Activated gamma-delta T cell treated with anti-CD3 and anti-CD28 coated beads, Interleukin-2, amount 50 U/mL, for 16 hours (primary cell): ENCODE measurements at regions not wholly inside any gene's neighbourhood (a gene's known extent, or its start where the extent isn't known, plus 50 kb on each side); places are given as distances from the start of the nearest gene placed in this dataset.

ENCODE experiments used
- DNase-seq: peaks from one replicate; pipeline ENCODE4 v3.0.0-alpha.2; 2020; ENCODE audit warnings: low read depth

DNA sequence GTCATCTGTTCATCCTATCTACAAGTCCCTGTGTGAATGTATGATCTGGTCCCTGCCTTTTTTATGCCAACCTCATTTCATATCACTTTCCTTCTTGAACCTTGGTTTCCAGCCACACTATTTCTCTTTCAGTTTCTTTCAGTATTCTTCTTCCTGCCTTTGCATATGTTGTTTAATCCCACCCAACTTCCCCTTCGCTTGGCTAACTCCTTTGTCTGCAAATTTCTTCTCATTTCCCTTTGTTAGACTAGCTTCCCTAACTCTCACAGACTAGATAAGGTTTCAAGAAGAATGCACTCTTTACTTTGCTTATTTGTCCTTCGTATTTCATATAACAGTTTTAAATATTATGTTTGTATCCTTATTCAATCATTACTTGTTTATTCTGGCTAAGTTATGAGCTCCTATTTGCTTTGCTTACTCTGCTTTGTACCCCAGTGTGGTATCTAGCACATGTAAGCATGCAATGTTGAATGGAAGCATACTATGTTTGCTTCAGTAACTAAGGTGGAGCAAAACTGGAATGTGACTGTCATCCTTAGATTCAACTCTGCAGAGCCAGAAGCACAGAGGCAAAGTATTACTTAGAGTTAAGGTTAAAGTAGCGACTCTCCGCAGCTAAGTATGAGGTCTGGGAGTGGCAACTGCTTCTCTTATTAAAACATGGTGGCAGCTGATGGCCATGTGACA is 681.3 kb downstream of the CPS1 start:
- no peak for DNase-seq

DNA sequence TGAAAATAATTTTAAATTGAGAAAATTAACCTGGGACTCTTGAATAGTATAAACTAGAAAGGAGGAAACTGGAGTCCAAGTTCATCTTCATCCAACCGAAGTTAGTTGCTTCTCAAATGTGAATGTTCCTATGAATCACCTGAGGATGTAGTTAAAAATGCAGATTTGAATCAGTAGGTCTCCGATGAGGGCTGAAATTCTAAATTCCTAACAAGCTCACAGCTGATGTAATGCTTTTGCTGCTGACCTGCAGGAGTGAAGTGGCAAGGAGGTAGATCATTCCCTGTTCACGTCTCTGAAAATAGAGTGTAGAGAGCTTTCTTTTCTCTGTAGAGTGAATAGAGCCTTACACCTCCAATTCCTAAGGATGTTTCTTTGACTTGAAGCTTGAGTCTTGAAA is 685.5 kb downstream of the CPS1 start:
- no peak for DNase-seq

DNA sequence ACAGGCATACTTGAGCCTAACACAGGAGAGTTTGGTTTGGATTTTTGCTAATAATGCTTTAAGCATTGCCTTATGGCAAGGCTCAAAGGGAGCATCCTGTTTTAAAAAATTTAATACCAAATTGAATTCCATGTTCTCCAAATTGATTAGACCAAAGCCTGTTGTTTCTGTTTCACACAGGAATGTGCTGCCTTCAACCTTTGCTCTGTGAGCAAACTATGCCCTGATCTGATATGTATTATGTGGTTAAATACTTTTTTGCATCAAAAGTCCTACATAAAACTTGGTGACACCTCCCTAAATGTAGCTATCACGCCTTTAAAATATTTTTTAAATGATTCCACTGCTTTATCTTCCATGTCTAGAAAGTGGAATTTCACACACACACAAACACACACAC is 691.4 kb downstream of the CPS1 start:
- DNase-seq = no peak

DNA sequence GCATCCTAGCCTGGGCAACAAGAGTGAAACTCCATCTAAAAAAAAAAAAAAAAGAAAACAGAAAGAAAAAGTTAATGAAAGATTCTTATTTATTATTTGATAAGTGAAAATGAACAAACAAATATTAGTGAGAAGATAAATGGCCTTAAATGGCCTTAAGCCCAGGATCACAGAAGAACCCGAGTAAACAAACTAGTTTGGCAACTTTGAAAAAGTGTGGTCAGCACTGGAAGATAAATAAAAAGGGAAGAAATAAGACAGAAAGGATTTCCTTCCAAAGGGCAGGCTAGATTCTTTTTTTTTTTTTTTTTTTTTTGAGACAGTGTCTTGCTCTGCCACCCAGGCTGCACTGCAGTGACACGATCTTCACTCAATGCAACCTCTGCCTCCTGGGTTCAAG is 692.4 kb downstream of the CPS1 start:
- no peak for DNase-seq

DNA sequence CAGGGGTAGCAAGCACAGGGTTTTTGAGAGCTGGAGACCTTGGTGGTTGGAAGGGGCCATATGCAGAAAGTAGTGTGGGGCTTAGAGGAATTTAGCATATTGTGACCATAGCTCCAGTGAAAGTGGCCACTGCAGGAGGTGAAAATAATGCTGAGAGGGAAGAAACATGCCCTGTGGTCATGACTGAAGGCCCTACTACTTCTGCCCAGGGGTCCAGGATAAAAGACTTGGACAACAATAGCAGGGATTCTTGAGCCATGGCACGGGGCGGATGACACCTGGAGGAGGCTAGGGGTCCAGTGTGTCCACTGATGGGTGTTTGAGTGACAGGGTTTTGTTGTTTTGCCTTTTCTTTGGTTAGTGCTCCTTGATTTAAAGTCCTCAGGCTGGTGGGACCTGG is 694.6 kb downstream of the CPS1 start:
- no peak for DNase-seq

DNA sequence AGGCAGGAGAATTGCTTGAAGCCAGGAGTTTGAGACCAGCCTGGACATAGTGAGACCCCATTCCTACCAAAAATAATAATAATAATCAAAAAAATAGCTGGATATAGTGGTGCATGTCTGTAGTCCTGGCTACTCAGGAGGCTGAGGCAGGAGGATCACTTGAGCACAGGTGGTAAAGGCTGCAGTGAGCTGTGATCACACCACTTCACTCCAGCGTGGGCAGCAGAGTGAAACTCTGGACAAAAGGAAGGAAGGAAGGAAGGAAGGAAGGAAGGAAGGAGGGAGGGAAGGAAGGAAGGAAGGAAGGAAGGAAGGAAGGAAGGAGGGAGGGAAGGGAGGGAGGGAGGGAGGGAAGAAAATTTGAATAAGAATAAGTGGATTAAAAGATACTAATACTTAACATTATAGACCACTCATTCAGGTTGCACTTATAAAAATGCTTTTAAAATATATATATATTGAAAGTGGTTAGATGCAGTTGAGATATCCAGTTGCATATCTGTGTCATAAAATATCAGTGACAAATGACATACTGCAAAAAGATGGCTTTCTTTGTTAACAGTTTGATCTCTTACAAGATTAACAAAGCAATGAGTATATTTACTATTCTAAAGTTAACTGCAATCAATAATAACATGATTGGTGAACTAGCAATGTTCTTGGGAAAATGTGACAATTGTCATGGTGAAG is 702.4 kb downstream of the CPS1 start:
- no peak for DNase-seq

DNA sequence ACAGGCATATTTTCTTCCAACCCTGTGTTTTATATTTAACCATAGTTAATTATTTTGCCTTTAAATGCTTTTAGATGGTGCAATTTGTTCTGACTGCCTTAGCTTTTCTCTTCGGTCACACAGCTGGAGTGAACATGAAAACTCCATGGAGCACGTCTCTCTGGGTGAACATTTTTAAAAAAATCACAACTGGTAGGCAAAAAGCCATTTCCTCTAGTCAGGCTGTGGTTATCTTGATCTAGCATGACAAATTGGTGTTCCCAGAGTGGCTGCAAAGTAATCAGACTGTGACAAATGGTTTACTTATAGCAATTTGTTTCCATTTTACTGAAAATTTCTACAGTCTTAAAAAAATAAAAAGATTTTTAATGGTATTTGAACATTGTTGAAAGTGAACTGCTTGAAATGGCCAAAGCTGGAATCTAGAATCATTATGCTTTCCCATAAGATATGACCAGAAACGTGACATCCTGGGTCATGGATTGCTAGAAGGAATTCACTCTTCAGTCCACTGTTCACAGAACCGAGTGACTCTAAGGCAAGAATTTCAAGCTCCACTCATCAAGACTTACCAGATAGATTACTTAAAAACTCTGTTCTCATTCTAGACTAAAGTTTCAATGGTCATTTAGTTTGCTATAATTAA is 703.6 kb downstream of the CPS1 start:
- DNase-seq = no peak

DNA sequence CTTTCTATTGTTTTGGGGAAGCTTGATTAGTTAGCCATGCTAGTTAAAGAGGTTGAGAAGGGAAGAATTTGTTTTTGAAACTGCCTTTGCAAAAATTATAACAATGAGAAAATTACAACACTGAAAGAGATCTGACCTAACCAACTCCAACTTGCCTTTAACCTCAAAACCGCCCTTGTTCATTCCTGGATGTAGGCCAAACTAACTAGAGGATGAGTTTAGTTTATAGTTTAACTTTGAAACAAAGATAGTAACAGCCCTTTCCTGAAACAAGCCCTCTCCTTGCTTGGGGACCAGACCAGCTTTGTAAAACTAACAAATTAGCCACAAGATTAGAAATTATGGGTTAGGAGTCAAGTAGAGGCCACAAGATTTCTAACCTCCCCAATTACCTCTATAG is 713.9 kb downstream of the CPS1 start:
- no peak for DNase-seq

DNA sequence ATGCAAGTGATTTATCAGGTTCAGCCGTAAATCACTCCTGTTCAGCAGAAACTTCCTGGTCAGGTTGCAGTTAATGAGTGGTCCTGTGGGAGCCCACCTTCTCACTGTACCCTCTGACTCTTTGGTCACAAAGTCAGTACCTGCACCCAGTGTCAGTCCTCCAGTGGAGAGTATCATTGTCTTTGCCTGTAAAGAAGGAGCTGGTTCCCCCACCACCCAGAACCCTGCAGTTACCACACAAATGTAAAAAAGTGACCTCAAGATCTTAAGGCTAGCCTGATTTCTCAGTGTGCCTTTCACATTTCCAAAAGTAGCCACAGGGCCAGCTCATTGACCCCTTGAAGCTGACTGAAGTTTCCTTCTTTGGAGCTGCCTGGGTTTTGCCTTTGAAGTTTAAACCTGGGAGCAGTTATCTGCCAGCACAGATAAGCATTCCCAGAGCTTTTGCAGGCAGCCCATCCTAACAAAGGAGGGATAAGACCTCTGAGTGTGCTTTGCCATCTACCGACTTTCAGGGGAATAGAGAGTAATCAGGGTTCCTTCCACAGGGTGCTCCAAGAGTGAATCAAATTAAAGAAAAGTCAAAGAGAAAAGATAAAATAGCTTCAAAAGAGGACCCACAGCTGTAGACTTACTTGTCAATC is 725.2 kb downstream of the CPS1 start:
- DNase-seq = no peak

DNA sequence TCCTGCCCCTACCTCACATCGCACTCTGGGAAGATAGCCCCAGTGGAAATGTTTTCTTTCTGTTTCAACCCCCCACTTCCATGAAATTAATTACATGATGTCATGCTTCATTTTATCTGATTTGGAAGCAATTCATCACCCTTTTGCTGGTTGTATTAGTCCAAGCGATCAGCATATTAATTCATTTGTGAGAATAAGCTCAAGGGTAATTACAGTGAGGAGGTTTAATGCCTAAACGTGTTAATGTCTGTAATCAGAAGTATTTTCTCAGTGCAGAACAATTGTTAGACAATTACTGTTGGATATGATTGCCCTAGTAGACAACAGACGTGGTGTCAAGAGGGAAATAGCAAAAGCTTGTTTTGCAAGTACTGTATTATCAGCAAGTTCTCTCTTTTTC is 746.3 kb downstream of the CPS1 start:
- DNase-seq = no peak

DNA sequence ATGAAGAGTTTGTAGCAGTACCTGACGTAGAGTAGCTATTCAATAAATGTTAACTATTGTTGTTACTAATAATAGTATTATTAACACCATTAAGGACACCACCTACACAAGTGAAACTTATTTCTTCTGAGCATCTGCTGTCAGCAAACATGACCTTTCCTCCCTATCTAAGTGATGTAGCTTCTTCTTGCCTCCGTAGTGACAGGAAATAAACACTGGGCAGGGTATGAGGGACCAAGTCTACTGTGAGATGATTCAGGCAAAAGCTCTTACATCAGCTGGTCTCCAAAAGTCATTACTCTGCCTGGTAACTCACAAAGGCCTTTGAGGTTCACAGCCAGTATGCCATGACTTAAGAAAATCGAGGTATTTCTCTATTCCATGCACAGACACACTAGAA is 750.5 kb downstream of the CPS1 start:
- DNase-seq = no peak
